Endothelial cell of umbilical vein (primary cell): ENCODE measurements at regions not wholly inside any gene's neighbourhood (a gene's known extent, or its start where the extent isn't known, plus 50 kb on each side); places are given as distances from the start of the nearest gene placed in this dataset.
"Not testable (repeated sequence)": the region's sequence is repeated elsewhere in the genome, so short reads cannot be mapped to it uniquely, and the experiment has no call there.

ENCODE experiments used
- BruUV-seq: library from RNA; stranded (reverse); fragments of 400-500 nt; replicated peaks from 2 replicates; lab custom pipeline; 2021; lab: Mats Ljungman, UMichigan
- CTCF ChIA-PET: fragments of 300-600, 350-600 bp; sonication (Branson Sonifier 250); formaldehyde crosslinking; loops from one replicate; lab custom pipeline; 2021; ENCODE audit warnings: antibody characterized with exemption, inconsistent platforms; lab: Charles Lee
- POLR2A ChIA-PET: fragments of 300-600, 350-600 bp; sonication (Branson Sonifier 250); formaldehyde crosslinking; loops from one replicate; lab custom pipeline; 2021; ENCODE audit warnings: antibody characterized with exemption, inconsistent platforms; lab: Charles Lee
- DNase-seq: peaks from one replicate; pipeline ENCODE4 v3.0.0-alpha.2; 2011; ENCODE audit warnings: low read depth, low spot score
- FAIRE-seq: peaks from 2 replicates; lab custom pipeline; 2011; peaks lifted over from hg19 to GRCh38; lab: Jason Lieb, UNC
- H2AFZ ChIP-seq: 2 replicates; pipeline ENCODE4 v1.6.0; 2012; ENCODE audit warnings: low read depth, low read length, control low read depth, inconsistent platforms
- H3K27ac ChIP-seq: 2 replicates; pipeline ENCODE4 v1.5.1; 2011; ENCODE audit warnings: low read depth, mild to moderate bottlenecking, control low read depth, low read length, moderate library complexity; ENCODE audit not compliant: insufficient read depth
- H3K27me3 ChIP-seq, 2 experiments: 2 replicates each; pipeline versions ENCODE4 v1.6.0 to v1.6.1; 2011; ENCODE audit warnings: low read length in 2 of 2, mixed read lengths in 1 of 2; ENCODE audit not compliant: control insufficient read depth in 2 of 2, insufficient read depth in 2 of 2
- H3K36me3 ChIP-seq, 2 experiments: 2 replicates in 1 of 2; 3 replicates in 1 of 2; pipeline ENCODE4 v1.5.1; 2011; ENCODE audit warnings: low read length in 2 of 2, mild to moderate bottlenecking in 1 of 2, moderate library complexity in 1 of 2; ENCODE audit not compliant: control insufficient read depth in 2 of 2, insufficient read depth in 2 of 2; ENCODE audit errors: extremely low read depth in 1 of 2
- H3K4me1 ChIP-seq: 3 replicates; pipeline ENCODE4 v1.5.1; 2011; ENCODE audit warnings: mild to moderate bottlenecking, low read length; ENCODE audit not compliant: control insufficient read depth, insufficient read depth; ENCODE audit errors: extremely low read depth
- H3K4me2 ChIP-seq: 2 replicates; pipeline ENCODE4 v1.6.1; 2011; ENCODE audit warnings: low read length, control low read depth, mixed read lengths; ENCODE audit not compliant: insufficient read depth
- H3K4me3 ChIP-seq, 3 experiments: fragments of 200-600 bp in 1 of 3; sonication (generic), shearing (Covaris generic) in 1 of 3; replicated peaks in 1 of 3; 2 replicates each; pipeline ENCODE4 v1.5.1; 2011 to 2016; ENCODE audit warnings: control low read depth in 3 of 3, low read length in 3 of 3, mild to moderate bottlenecking in 2 of 3, inconsistent platforms in 1 of 3, low read depth in 1 of 3, moderate library complexity in 1 of 3; ENCODE audit not compliant: insufficient read depth in 1 of 3
- H3K79me2 ChIP-seq: 2 replicates; pipeline ENCODE4 v1.6.0; 2012; ENCODE audit warnings: low read length, inconsistent platforms; ENCODE audit not compliant: control insufficient read depth, insufficient read depth
- H3K9ac ChIP-seq: replicated peaks from 2 replicates; pipeline ENCODE3; 2011; ENCODE audit warnings: low read length, control low read depth; ENCODE audit not compliant: insufficient read depth; ENCODE audit errors: extremely low read depth
- H3K9me1 ChIP-seq: replicated peaks from 3 replicates; pipeline ENCODE4 v1.6.0; 2011; ENCODE audit warnings: mild to moderate bottlenecking, low read length; ENCODE audit not compliant: control insufficient read depth, insufficient read depth; ENCODE audit errors: extremely low read depth
- H3K9me3 ChIP-seq: replicated peaks from 2 replicates; pipeline ENCODE4 v1.5.1; 2012; ENCODE audit warnings: low read length, inconsistent platforms; ENCODE audit not compliant: control insufficient read depth, insufficient read depth
- H4K20me1 ChIP-seq: replicated peaks from 2 replicates; pipeline ENCODE3; 2011; ENCODE audit warnings: mild to moderate bottlenecking, low read length; ENCODE audit not compliant: control insufficient read depth, insufficient read depth; ENCODE audit errors: extremely low read depth
- CTCF ChIP-seq, 2 donors: IDR thresholded peaks; 1 replicate in 1 of 2; 2 replicates in 1 of 2; pipeline ENCODE4 v1.5.1; 2011; ENCODE audit warnings: low read length in 2 of 2, mild to moderate bottlenecking in 2 of 2, moderate library complexity in 2 of 2, control low read depth in 1 of 2, inconsistent platforms in 1 of 2, low read depth in 1 of 2; ENCODE audit not compliant: insufficient read depth in 1 of 2; ENCODE audit errors: extremely low read depth in 1 of 2
- EZH2 ChIP-seq: IDR thresholded peaks from 2 replicates; pipeline ENCODE4 v1.6.1; 2012; ENCODE audit warnings: borderline replicate concordance, low read depth, mild to moderate bottlenecking, moderate library complexity, low read length, inconsistent platforms; ENCODE audit not compliant: severe bottlenecking
- FOS ChIP-seq: IDR thresholded peaks from 2 replicates; pipeline ENCODE4 v1.6.1; 2011; ENCODE audit warnings: mild to moderate bottlenecking, low read length, moderate library complexity, borderline replicate concordance; ENCODE audit not compliant: insufficient read depth
- POLR2A ChIP-seq: IDR thresholded peaks from 2 replicates; pipeline ENCODE4 v1.6.1; 2012; ENCODE audit warnings: low read depth, mild to moderate bottlenecking, control low read depth, low read length
- POLR2AphosphoS5 ChIP-seq: IDR thresholded peaks from 2 replicates; pipeline ENCODE4 v1.6.1; 2012; ENCODE audit warnings: low read depth, mild to moderate bottlenecking, control low read depth, low read length, moderate library complexity; ENCODE audit not compliant: insufficient read depth
- dilution Hi-C: fragments of 300-500 bp; cut with MboI; formaldehyde crosslinking; loops from one replicate; pipeline ENCODE4 v1.15.0; 2019; ENCODE audit warnings: low sequenced_read_pairs; ENCODE audit not compliant: extremely low pct_ligation_motif_present
- intact Hi-C: fragments of 100-400 bp; cut with micrococcal nuclease; formaldehyde crosslinking; loops from one replicate; pipeline ENCODE4 v1.10.0; 2022

DNA sequence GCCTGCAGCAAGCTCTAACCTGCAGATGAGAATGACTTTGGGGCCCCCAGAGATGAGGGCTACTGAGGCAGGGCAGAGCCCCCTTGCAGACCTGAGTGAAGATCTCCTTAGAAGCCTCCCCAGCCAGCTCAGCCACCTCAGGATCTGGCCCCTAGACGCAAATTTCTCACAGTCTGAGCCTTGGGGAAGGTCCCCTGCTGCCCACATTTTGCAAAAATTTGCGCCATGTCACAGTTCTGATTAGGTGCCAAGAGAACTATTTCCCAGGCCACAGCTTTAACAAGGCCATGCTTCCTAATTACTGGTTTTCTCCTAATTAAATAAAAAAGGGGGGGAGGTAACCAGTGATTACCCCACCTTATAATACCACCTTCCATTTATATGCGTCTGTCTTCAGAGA, 81.0 kb upstream of the HES1 start:
- Histone ChIP-seq H3K4me1 (peaks cover 4% of the 10 kb centered on the region), H3K4me2 (no peak overlapping the region), H3K27ac (no peak overlapping the region), H3K79me2 (no peaks in the 10 kb centered on the region), H3K9me1 (no peaks in the 10 kb centered on the region), H3K4me3 (no peak overlapping the region), H4K20me1 (no peaks in the 10 kb centered on the region), H3K27me3 (no peaks in the 10 kb centered on the region), H3K9ac (no peak overlapping the region), H3K36me3 (no peaks in the 10 kb centered on the region), H2AFZ (no peak overlapping the region), H3K9me3 (peaks cover 2% of the 10 kb centered on the region)
- no peak for FAIRE-seq
- DNase-seq: no peak
- no peak for TF ChIP-seq FOS
- no peak for TF ChIP-seq CTCF (IDR thresholded peaks at IDR 0.05; ENCODE audit: extremely low read depth in 1 of 2, insufficient read depth in 1 of 2, low read depth in 1 of 2, low read length in 2 of 2)
- TF ChIP-seq POLR2AphosphoS5: no peak
- TF ChIP-seq POLR2A: no peak
- no peak for TF ChIP-seq EZH2
- ChIA-PET POLR2A (no interaction called here), CTCF (interaction anchor here (1.0 to 1.2 kb wide), 2 partner anchors 86 to 261 kb away, joined by 3 to 4 read pairs; no protein-coding TSS in a partner anchor)
- no TSS peak for BruUV-seq
- intact Hi-C loops: no loop called here
- dilution Hi-C loops: no loop called here

- H3K36me3 ChIP-seq, intact Hi-C loops, dilution Hi-C loops, H3K27ac ChIP-seq, H3K4me1 ChIP-seq, CTCF ChIA-PET, H3K4me3 ChIP-seq, H3K79me2 ChIP-seq, DNase-seq, H3K9ac ChIP-seq, POLR2A ChIA-PET, H3K4me2 ChIP-seq, H4K20me1 ChIP-seq, BruUV-seq, H3K27me3 ChIP-seq, H2AFZ ChIP-seq, H3K9me3 ChIP-seq, FAIRE-seq, H3K9me1 ChIP-seq: not testable (repeated sequence)
Measured at GRCh38 chr3:194056323-194056722, 79.6 kb upstream of the HES1 start.
